HFFc6 (cell line): ENCODE measurements at regions not wholly inside any gene's neighbourhood (a gene's known extent, or its start where the extent isn't known, plus 50 kb on each side); places are given as distances from the start of the nearest gene placed in this dataset.

Experiments
- DNase-seq: peaks from one replicate; pipeline ENCODE4 v3.0.0-alpha.2; 2018
- H3K27ac Mint-ChIP-seq: 2 replicates; pipeline ENCODE4 v1.8.0; 2020; ENCODE audit warnings: mild to moderate bottlenecking, mixed read lengths
- H3K27me3 Mint-ChIP-seq: 2 replicates; pipeline ENCODE4 v1.8.0; 2021; ENCODE audit warnings: mild to moderate bottlenecking, moderate library complexity, mixed read lengths; ENCODE audit not compliant: insufficient read depth
- H3K36me3 Mint-ChIP-seq: 2 replicates; pipeline ENCODE4 v1.8.0; 2021; ENCODE audit warnings: low read depth, mixed read lengths
- H3K4me1 Mint-ChIP-seq: 2 replicates; pipeline ENCODE4 v1.8.0; 2020; ENCODE audit warnings: low read depth, mixed read lengths
- H3K4me3 Mint-ChIP-seq: 2 replicates; pipeline ENCODE4 v1.8.0; 2020; ENCODE audit warnings: mild to moderate bottlenecking, moderate library complexity, mixed read lengths
- H3K9me3 Mint-ChIP-seq: 2 replicates; pipeline ENCODE4 v1.8.0; 2020; ENCODE audit warnings: mild to moderate bottlenecking, mixed read lengths
- TF ChIP-seq, protein P1 (sequence below): fragments of 200-600 bp; sonication (generic); IDR thresholded peaks from 2 replicates; pipeline ENCODE4 v1.5.0; 2021; ENCODE audit warnings: antibody characterized with exemption, mild to moderate bottlenecking

GRCh38 chr5:24433555-24433954, 211.2 kb downstream of the CDH10 start:
- H3K4me3 Mint-ChIP-seq: no peak overlapping the region
- no peak overlapping the region for H3K27ac Mint-ChIP-seq
- no peaks in the 10 kb centered on the region for H3K4me1 Mint-ChIP-seq
- TF ChIP-seq, protein P1, sequence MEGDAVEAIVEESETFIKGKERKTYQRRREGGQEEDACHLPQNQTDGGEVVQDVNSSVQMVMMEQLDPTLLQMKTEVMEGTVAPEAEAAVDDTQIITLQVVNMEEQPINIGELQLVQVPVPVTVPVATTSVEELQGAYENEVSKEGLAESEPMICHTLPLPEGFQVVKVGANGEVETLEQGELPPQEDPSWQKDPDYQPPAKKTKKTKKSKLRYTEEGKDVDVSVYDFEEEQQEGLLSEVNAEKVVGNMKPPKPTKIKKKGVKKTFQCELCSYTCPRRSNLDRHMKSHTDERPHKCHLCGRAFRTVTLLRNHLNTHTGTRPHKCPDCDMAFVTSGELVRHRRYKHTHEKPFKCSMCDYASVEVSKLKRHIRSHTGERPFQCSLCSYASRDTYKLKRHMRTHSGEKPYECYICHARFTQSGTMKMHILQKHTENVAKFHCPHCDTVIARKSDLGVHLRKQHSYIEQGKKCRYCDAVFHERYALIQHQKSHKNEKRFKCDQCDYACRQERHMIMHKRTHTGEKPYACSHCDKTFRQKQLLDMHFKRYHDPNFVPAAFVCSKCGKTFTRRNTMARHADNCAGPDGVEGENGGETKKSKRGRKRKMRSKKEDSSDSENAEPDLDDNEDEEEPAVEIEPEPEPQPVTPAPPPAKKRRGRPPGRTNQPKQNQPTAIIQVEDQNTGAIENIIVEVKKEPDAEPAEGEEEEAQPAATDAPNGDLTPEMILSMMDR: no peak
- no peaks in the 10 kb centered on the region for H3K27me3 Mint-ChIP-seq
- peaks cover 10% of the 10 kb centered on the region for H3K9me3 Mint-ChIP-seq
- H3K36me3 Mint-ChIP-seq: no peaks in the 10 kb centered on the region
- DNase-seq: no peak
